Gastroesophageal sphincter (tissue), 3 donors: ENCODE measurements at regions not wholly inside any gene's neighbourhood (a gene's known extent, or its start where the extent isn't known, plus 50 kb on each side); places are given as distances from the start of the nearest gene placed in this dataset.

ENCODE experiments used
- POLR2A ChIP-seq, 2 donors: fragments of 450-650 bp; IDR thresholded peaks; one replicate each; pipeline ENCODE4 v1.6.1; 2017; ENCODE audit warnings: antibody characterized with exemption in 2 of 2, mild to moderate bottlenecking in 2 of 2, moderate library complexity in 1 of 2
- POLR2AphosphoS5 ChIP-seq: sonication (generic); formaldehyde crosslinking; IDR thresholded peaks from one replicate; pipeline ENCODE4 v1.6.1; 2017; ENCODE audit warnings: antibody characterized with exemption
- TF ChIP-seq, protein P1 (sequence below), 4 experiments: fragments of 200-600 bp in 2 of 4; fragments of 450-650 bp in 2 of 4; sonication (generic) in 1 of 4; IDR thresholded peaks; one replicate each; pipeline ENCODE4 v1.5.1; 2017 to 2019; ENCODE audit warnings: antibody characterized with exemption in 4 of 4, mild to moderate bottlenecking in 2 of 4, moderate library complexity in 2 of 4

DNA sequence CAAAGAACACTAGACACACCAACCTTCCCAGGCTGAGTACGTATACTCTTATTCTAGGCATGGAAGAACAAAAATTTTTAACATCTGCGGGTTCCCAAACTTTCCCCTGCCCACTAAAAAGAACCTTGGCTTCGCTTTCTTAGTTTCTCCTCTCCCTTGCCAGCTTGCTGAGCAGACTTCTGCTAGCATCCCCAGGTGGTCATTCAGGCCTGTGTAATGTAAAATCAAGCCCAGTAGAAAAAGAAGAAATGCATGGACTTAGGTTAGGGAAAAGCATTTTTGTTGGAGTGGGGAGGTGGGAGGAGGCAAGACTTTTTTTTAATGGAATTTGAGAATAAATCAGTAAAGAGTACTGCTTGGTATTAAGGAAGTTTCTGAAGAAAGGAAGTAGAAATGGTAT is 331.0 kb upstream of the TLE4 start:
- TF ChIP-seq, protein P1, sequence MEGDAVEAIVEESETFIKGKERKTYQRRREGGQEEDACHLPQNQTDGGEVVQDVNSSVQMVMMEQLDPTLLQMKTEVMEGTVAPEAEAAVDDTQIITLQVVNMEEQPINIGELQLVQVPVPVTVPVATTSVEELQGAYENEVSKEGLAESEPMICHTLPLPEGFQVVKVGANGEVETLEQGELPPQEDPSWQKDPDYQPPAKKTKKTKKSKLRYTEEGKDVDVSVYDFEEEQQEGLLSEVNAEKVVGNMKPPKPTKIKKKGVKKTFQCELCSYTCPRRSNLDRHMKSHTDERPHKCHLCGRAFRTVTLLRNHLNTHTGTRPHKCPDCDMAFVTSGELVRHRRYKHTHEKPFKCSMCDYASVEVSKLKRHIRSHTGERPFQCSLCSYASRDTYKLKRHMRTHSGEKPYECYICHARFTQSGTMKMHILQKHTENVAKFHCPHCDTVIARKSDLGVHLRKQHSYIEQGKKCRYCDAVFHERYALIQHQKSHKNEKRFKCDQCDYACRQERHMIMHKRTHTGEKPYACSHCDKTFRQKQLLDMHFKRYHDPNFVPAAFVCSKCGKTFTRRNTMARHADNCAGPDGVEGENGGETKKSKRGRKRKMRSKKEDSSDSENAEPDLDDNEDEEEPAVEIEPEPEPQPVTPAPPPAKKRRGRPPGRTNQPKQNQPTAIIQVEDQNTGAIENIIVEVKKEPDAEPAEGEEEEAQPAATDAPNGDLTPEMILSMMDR (IDR thresholded peaks at IDR 0.05), result no peak
- no peak for TF ChIP-seq POLR2A (IDR thresholded peaks at IDR 0.05)
- no peak for TF ChIP-seq POLR2AphosphoS5
